RWPE2 (cell line): ENCODE measurements at regions not wholly inside any gene's neighbourhood (a gene's known extent, or its start where the extent isn't known, plus 50 kb on each side); places are given as distances from the start of the nearest gene placed in this dataset.

Source experiments
- ATAC-seq: fragments of 200-7000 bp; cut with Tn5 transposase; 3 replicates; pipeline ENCODE4 v1.9.1; 2021; ENCODE audit warnings: low read depth
- DNase-seq: peaks from one replicate; pipeline ENCODE4 v3.0.0-alpha.2; 2020; ENCODE audit warnings: low spot score
- H3K27ac ChIP-seq: fragments of 450-650 bp; 2 replicates; pipeline ENCODE4 v1.5.1; 2017; ENCODE audit warnings: mild to moderate bottlenecking; ENCODE audit not compliant: poor library complexity, severe bottlenecking
- H3K27me3 ChIP-seq: fragments of 250-450 bp; sonication (Bioruptor Pico); 2 replicates; pipeline ENCODE4 v1.5.1; 2021; ENCODE audit warnings: mild to moderate bottlenecking, moderate library complexity; ENCODE audit not compliant: insufficient read depth, poor library complexity, severe bottlenecking
- H3K36me3 ChIP-seq: fragments of 250-450 bp; sonication (Bioruptor Pico); 2 replicates; pipeline ENCODE4 v1.5.1; 2020; ENCODE audit warnings: low read depth, mild to moderate bottlenecking, moderate library complexity
- H3K4me1 ChIP-seq: fragments of 250-450 bp; sonication (Bioruptor Pico); 2 replicates; pipeline ENCODE4 v1.5.1; 2021; ENCODE audit warnings: mild to moderate bottlenecking, moderate library complexity; ENCODE audit not compliant: insufficient read depth, poor library complexity, severe bottlenecking
- H3K4me3 ChIP-seq: fragments of 250-450 bp; sonication (Bioruptor Pico); 2 replicates; pipeline ENCODE4 v1.5.1; 2021; ENCODE audit warnings: mild to moderate bottlenecking, moderate library complexity; ENCODE audit not compliant: severe bottlenecking
- H3K9me3 ChIP-seq: fragments of 250-450 bp; sonication (Bioruptor Pico); 2 replicates; pipeline ENCODE4 v1.5.1; 2021; ENCODE audit warnings: mild to moderate bottlenecking, moderate library complexity; ENCODE audit not compliant: severe bottlenecking
- TF ChIP-seq, protein P1 (sequence below): fragments of 450-650 bp; IDR thresholded peaks from one replicate; pipeline ENCODE4 v1.5.1; 2017; ENCODE audit warnings: mild to moderate bottlenecking, moderate library complexity; ENCODE audit not compliant: poor library complexity, severe bottlenecking

GRCh38 chr5:8226148-8226547, 357.2 kb downstream of the MTRR start:
- Histone ChIP-seq H3K4me1 (no peaks in the 10 kb centered on the region), H3K27me3 (no peaks in the 10 kb centered on the region), H3K4me3 (no peak overlapping the region), H3K27ac (no peak overlapping the region), H3K9me3 (no peaks in the 10 kb centered on the region), H3K36me3 (no peaks in the 10 kb centered on the region)
- TF ChIP-seq, protein P1, sequence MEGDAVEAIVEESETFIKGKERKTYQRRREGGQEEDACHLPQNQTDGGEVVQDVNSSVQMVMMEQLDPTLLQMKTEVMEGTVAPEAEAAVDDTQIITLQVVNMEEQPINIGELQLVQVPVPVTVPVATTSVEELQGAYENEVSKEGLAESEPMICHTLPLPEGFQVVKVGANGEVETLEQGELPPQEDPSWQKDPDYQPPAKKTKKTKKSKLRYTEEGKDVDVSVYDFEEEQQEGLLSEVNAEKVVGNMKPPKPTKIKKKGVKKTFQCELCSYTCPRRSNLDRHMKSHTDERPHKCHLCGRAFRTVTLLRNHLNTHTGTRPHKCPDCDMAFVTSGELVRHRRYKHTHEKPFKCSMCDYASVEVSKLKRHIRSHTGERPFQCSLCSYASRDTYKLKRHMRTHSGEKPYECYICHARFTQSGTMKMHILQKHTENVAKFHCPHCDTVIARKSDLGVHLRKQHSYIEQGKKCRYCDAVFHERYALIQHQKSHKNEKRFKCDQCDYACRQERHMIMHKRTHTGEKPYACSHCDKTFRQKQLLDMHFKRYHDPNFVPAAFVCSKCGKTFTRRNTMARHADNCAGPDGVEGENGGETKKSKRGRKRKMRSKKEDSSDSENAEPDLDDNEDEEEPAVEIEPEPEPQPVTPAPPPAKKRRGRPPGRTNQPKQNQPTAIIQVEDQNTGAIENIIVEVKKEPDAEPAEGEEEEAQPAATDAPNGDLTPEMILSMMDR = no peak
- ATAC-seq (no peak), DNase-seq (no peak)

DNA sequence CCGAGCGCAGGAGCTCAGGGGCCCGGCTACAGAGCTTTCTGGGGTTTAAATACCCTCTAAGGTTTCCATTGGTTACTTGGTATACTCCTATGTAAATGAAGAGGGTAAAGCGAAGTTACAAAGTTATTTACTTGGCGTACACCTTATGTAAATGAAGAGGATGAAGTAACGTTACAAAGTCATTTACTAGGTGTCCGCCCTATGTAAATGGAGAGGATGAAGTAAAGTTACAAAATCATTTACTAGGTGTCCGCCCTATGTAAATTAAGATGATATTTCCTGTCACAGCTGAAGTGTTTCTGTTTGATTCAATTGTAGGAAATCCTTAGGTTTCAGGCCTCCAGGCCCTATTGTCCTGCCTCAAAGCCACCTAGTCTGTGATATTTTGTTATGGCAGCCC, 358.2 kb downstream of the MTRR start:
- H3K36me3 ChIP-seq = no peaks in the 10 kb centered on the region
- no peak overlapping the region for H3K4me3 ChIP-seq
- no peak overlapping the region for H3K27ac ChIP-seq
- H3K9me3 ChIP-seq = no peaks in the 10 kb centered on the region
- H3K27me3 ChIP-seq = no peaks in the 10 kb centered on the region
- H3K4me1 ChIP-seq = no peaks in the 10 kb centered on the region
- DNase-seq = no peak
- ATAC-seq = no peak
- TF ChIP-seq, protein P1 = no peak

DNA sequence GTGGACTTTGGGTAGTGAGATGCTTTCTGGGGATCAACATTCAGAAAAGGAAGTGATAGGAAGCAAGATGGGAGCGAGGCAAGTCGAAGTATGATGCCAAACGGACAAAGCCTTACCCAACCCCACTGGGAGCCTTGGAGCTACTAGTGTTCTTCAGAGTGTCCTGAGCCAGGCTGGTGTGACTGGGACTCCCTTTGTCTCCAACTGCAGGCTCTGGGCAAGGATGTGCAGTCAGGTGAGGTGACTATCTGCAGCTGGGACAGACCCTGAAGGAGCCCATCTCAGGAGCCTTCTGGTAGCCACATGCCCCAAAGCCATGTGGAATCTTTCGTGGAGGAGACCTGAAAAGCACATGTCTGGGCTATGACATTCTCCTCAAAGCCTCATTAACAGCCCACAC, 360.6 kb downstream of the MTRR start:
- H3K4me1 ChIP-seq = no peaks in the 10 kb centered on the region
- H3K36me3 ChIP-seq = no peaks in the 10 kb centered on the region
- DNase-seq (no peak), ATAC-seq (no peak)
- no peaks in the 10 kb centered on the region for H3K27me3 ChIP-seq
- TF ChIP-seq, protein P1 = no peak
- no peaks in the 10 kb centered on the region for H3K9me3 ChIP-seq
- H3K27ac ChIP-seq = no peak overlapping the region
- no peak overlapping the region for H3K4me3 ChIP-seq

- TF ChIP-seq, protein P1 = no peak
- Histone ChIP-seq H3K9me3 (no peaks in the 10 kb centered on the region), H3K4me3 (no peak overlapping the region), H3K27me3 (no peaks in the 10 kb centered on the region), H3K4me1 (no peaks in the 10 kb centered on the region), H3K36me3 (no peaks in the 10 kb centered on the region), H3K27ac (no peak overlapping the region)
- DNase-seq (no peak), ATAC-seq (no peak)
Measured at GRCh38 chr5:8230868-8231267, 361.9 kb downstream of the MTRR start.

- no peak overlapping the region for H3K4me3 ChIP-seq
- H3K4me1 ChIP-seq = no peaks in the 10 kb centered on the region
- TF ChIP-seq, protein P1 = no peak
- H3K9me3 ChIP-seq = no peaks in the 10 kb centered on the region
- no peak overlapping the region for H3K27ac ChIP-seq
- H3K27me3 ChIP-seq = peaks cover 1% of the 10 kb centered on the region
- ATAC-seq = no peak
- no peak for DNase-seq
- H3K36me3 ChIP-seq = no peaks in the 10 kb centered on the region
Measured at GRCh38 chr5:8233479-8233878, 364.5 kb downstream of the MTRR start.
